ENCODE measurements at regions not wholly inside any gene's neighbourhood (a gene's known extent, or its start where the extent isn't known, plus 50 kb on each side); places are given as distances from the start of the nearest gene placed in this dataset.

GRCh38 chr5:42908509-42909488 is 97.1 kb upstream of the SELENOP start:
- no peaks in the 10 kb centered on the region for H3K9me3 ChIP-seq
- H3K27ac ChIP-seq = no peak overlapping the region
- peaks cover 0 to 4% of the 10 kb centered on the region in 2 donors for H3K4me1 ChIP-seq
- intact Hi-C loops (cut with DNase I) = no loop called here
- peak; percentile 85 to 88 for DNase-seq
- TF ChIP-seq POLR2A (IDR thresholded peaks at IDR 0.05) = no peak
- TF ChIP-seq CTCF (IDR thresholded peaks at IDR 0.05) = peak; percentile 44 to 82 (median 76)
- 6 to 10% methylated on average over 26 to 30 of the region's 30 CpGs for WGBS, 2 donors
- no peaks in the 10 kb centered on the region for H3K27me3 ChIP-seq
- H3K36me3 ChIP-seq = no peaks in the 10 kb centered on the region
- peak overlapping the region in 2 of 3 donors; percentile 29 to 39 for H3K4me3 ChIP-seq (replicated peaks in 1 of 3)

GRCh38 chr5:42908086-42908485 is 96.4 kb upstream of the SELENOP start:
- peak overlapping the region in 1 of 3 donors; percentile 29 for H3K4me3 ChIP-seq (replicated peaks in 1 of 3)
- intact Hi-C loops (cut with DNase I) = no loop called here
- no peaks in the 10 kb centered on the region for H3K27me3 ChIP-seq
- H3K27ac ChIP-seq = no peak overlapping the region
- WGBS, 2 donors = 47 to 72% methylated on average over 2 of the region's 2 CpGs
- peaks cover 0 to 4% of the 10 kb centered on the region in 2 donors for H3K4me1 ChIP-seq
- H3K9me3 ChIP-seq = no peaks in the 10 kb centered on the region
- no peak for TF ChIP-seq POLR2A (IDR thresholded peaks at IDR 0.05)
- TF ChIP-seq CTCF (IDR thresholded peaks at IDR 0.05) = no peak
- no peaks in the 10 kb centered on the region for H3K36me3 ChIP-seq
- DNase-seq = no peak

GRCh38 chr5:42905827-42906226 is 94.1 kb upstream of the SELENOP start:
- intact Hi-C loops (cut with DNase I) = no loop called here
- 93 to 97% methylated on average over 1 of the region's 1 CpG for WGBS, 2 donors
- no peak for DNase-seq

GRCh38 chr5:42900734-42901133 is 89.0 kb upstream of the SELENOP start:
- Histone ChIP-seq H3K4me1 (no peaks in the 10 kb centered on the region), H3K27ac (no peak overlapping the region), H3K9me3 (no peaks in the 10 kb centered on the region), H3K4me3 (replicated peaks in 1 of 3) (no peak overlapping the region), H3K36me3 (no peaks in the 10 kb centered on the region), H3K27me3 (no peaks in the 10 kb centered on the region)
- WGBS, 2 donors = 91 to 94% methylated on average over 1 of the region's 1 CpG
- no peak for DNase-seq
- TF ChIP-seq POLR2A (IDR thresholded peaks at IDR 0.05) = no peak
- no peak for TF ChIP-seq CTCF (IDR thresholded peaks at IDR 0.05)
- intact Hi-C loops (cut with DNase I) = no loop called here

More at GRCh38 chr5:42905827-42906226, 94.1 kb upstream of the SELENOP start:
- H3K36me3 ChIP-seq = no peaks in the 10 kb centered on the region
- no peaks in the 10 kb centered on the region for H3K9me3 ChIP-seq
- no peaks in the 10 kb centered on the region for H3K27me3 ChIP-seq
- no peak overlapping the region for H3K4me3 ChIP-seq (replicated peaks in 1 of 3)
- H3K27ac ChIP-seq = no peak overlapping the region
- H3K4me1 ChIP-seq = peaks cover 0 to 4% of the 10 kb centered on the region in 2 donors
- TF ChIP-seq POLR2A (IDR thresholded peaks at IDR 0.05) = no peak
- TF ChIP-seq CTCF (IDR thresholded peaks at IDR 0.05) = no peak

GRCh38 chr5:42898760-42899159 is 87.1 kb upstream of the SELENOP start:
- TF ChIP-seq CTCF (IDR thresholded peaks at IDR 0.05) = no peak
- TF ChIP-seq POLR2A (IDR thresholded peaks at IDR 0.05) = no peak
- intact Hi-C loops (cut with DNase I) = no loop called here
- H3K27me3 ChIP-seq = no peaks in the 10 kb centered on the region
- no peak overlapping the region for H3K4me3 ChIP-seq (replicated peaks in 1 of 3)
- no peak for DNase-seq
- H3K27ac ChIP-seq = no peak overlapping the region
- H3K36me3 ChIP-seq = no peaks in the 10 kb centered on the region
- H3K9me3 ChIP-seq = no peaks in the 10 kb centered on the region
- no peaks in the 10 kb centered on the region for H3K4me1 ChIP-seq
- WGBS, 2 donors = 89 to 90% methylated on average over 9 to 13 of the region's 14 CpGs

All from thyroid gland (tissue), 4 donors.